Urothelium cell line (cell line): ENCODE measurements at regions not wholly inside any gene's neighbourhood (a gene's known extent, or its start where the extent isn't known, plus 50 kb on each side); places are given as distances from the start of the nearest gene placed in this dataset.

Experiments
- DNase-seq: peaks from one replicate; pipeline ENCODE4 v3.0.0; 2011; ENCODE audit warnings: low spot score, mixed read lengths
- FAIRE-seq: peaks from 2 replicates; lab custom pipeline; 2011; peaks lifted over from hg19 to GRCh38; lab: Jason Lieb, UNC

GRCh38 chr6:22041797-22042480, 254.9 kb downstream of the PRL start:
- FAIRE-seq: no peak
- DNase-seq: no peak

DNA sequence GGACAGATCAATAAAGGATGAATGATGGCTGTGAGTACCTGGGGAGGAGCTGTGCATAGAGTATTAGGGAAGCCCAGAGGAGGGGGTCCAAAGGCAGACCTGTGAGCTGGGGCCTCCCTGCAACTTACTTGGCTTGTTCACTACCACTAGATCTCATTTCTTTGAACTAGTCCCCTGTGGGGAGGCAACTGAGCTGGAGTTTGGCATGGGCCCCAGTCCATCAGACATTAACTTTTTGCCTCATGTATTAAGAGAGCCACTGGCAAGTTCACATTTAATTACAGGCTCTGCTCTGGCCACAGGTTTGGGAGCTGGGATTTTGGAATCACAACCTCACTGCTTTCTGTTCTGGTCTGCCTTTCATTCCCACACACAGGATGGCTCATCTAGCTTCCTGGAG, 254.1 kb downstream of the PRL start:
- FAIRE-seq (no peak), DNase-seq (no peak)

DNA sequence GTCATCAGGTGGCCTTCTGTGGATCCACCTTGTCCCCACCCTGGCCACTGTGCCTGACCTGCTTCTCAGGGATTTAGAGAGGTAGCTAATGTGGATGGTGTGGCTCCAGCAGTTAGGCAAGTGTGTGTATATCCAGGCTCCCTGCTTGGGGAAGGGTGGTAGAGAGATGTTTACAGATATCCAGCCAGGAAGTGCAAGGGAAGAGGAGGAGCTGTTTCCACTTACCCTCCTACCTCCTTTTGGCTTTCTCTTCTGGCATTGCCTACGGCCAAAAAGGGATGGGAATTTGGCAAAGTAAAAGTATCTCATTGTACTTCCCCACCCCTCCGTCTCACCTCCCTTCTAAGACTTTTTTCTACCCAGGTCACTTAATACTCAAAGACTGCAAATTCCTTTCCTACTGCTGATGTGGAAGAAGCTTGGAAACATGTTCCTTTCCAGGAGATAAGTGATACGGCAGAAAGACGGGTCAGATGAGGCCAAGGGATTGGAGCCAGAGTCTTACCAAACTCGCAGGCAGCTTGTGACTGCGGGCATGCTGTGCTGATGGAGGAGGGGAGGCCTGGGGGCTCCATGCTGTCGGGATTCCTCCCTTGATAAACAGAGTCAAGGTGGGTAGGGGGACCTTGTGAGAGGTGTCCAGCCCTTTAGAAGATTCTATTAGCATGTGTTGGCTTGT, 253.4 kb downstream of the PRL start:
- DNase-seq (no peak), FAIRE-seq (no peak)

DNA sequence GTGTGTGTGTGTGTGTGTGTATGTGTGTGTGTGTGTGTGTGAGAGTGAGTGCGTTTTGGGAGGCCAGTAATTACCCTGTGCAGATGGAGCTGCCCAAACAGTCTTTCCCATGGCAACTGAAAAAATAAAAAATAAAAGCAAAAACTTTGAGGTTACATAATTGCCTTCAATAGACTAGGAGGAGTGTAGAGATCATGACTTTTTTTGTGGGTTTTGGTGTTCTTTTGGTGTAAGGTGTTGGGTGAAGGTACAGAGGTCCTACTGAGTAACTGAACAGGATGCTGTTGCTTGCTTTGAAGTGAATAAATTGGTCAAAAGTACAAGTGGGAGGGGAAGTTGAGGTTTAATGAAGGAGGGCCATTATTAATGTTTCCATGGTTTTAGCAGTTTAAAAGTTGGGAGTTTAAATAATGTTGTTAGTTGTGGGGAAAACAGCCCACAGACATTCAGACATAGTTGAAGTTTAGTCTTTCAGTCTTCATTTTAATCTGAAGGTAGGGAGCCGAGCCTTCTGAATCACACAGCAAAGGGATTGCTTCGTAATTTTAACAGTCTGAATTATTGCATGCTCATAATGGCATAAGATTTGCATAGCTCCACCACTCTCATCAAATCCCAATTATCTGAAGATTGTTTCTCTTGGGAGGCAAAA, 251.4 kb downstream of the PRL start:
- no peak for DNase-seq
- FAIRE-seq: no peak

- no peak for DNase-seq
Measured at GRCh38 chr6:22049002-22049401, 247.8 kb downstream of the PRL start.

DNA sequence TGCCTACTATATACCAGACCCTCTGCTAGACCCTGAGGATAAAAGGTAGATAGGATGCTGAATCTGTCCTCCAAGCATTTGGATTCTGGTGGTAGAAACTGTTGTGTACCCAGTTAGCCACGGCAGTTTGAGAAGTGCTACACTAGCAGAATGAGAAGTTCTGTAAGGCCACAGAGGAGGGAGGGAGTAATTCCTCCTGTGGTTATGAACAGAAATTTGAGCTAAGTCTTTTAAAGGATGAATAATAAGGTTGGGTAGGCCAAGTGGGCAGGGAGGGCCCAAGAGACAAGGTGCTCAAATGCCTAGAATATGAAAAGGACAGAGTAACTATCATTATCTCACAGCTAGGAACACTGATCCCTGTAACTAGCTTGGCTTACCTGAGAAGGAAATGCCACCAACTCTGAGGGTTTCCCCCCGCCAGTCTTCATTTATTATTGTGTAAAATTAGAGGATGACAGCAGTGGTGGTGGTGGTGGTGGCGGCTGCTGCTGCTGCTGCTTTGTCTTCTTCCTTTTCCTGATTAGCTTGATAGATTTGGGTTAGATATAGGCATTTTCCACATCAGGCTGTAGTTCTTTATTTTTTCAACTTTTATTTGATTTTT, 243.3 kb downstream of the PRL start:
- DNase-seq (no peak), FAIRE-seq (no peak)

More at GRCh38 chr6:22049002-22049401, 247.8 kb downstream of the PRL start:
- FAIRE-seq: no peak

DNA sequence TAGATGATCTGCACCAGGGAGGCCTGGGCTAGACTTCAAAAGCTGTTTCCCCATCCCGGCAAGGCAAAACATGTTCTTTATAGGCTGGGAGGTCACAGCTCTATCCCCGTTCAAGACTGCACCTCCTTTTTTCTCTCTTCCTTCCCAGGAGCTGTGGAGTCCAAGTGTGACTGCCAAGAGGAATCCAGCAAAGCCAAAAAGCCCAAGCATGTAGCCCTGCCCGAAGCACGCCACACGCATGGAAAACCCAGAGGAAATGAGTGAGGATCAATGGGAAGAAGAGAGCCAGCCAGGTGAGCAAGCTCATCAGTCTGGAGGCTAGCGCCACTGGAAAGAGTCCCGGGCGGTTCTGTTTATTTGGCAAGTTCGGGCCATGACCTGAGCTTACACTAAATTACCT, 240.4 kb downstream of the PRL start:
- DNase-seq: no peak
- FAIRE-seq: no peak

GRCh38 chr6:22057962-22058361, 238.9 kb downstream of the PRL start:
- DNase-seq (no peak), FAIRE-seq (no peak)

- no peak for DNase-seq
- FAIRE-seq: no peak
Measured at GRCh38 chr6:22059126-22059525, 237.7 kb downstream of the PRL start.

DNA sequence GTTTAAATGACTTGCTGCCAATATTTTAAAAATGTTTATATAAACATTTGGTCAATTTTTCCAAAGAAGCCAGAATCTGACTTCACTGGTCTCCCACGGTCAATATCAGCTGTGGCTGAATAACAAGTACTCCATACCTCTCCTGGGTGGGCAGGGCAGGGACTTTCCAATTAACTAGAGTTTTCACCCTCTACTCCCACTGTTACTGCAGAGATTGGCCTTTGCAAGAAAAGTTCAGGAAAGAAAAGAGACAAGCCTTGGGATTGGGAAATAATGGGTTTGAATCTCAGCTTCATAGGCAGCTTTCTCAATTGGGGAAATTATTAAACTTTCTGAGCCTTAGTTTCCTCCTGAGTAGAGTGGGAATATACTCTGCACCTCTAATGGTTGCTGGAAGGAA, 236.9 kb downstream of the PRL start:
- FAIRE-seq: no peak

GRCh38 chr6:22062807-22063408, 233.9 kb downstream of the PRL start:
- no peak for FAIRE-seq

More for the DNA sequence above, 236.9 kb downstream of the PRL start:
- no peak for DNase-seq

DNA sequence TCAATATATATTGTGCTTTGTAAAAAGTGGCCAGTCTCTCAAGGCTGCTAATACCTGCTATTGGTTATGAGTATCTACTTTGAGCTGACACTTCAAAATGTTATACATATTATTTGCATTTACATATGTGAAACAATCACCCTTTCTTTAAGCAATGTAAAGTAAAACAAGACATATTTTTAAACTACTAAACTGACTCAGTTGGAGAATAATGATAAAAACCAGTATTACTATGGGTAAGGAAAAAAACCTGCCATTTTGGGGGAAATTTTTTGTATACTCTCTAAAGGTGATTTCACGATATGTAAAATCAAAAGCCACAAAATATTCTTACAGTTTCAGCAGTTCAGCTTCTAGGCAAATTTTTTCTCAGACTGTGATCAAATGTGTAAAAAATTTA, 232.3 kb downstream of the PRL start:
- no peak for FAIRE-seq

More at GRCh38 chr6:22062807-22063408, 233.9 kb downstream of the PRL start:
- no peak for DNase-seq

DNA sequence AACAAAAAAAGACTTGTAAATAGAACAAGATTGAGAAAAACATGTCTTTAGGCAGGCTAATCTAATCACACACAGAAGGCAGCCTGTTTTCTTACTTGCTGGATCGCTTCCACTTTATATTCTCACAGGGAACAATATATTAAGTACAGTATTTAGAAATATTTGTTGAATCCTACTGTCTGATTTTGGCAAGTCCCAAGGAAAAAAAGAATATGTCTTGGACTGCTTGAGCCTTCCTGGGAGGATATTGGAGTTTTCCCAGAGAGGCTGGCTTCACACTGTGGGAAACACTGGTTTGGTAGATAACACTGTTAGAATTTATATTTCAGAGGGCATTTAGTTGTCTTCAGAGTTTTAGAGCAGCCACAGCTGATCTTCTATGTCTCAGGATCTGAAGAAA, 229.7 kb downstream of the PRL start:
- FAIRE-seq (no peak), DNase-seq (no peak)

More for the DNA sequence above, 232.3 kb downstream of the PRL start:
- DNase-seq: no peak

- FAIRE-seq (no peak), DNase-seq (no peak)
Measured at GRCh38 chr6:22067671-22068070, 229.2 kb downstream of the PRL start.

GRCh38 chr6:22068561-22069305, 228.1 kb downstream of the PRL start:
- no peak for FAIRE-seq
- DNase-seq: no peak

DNA sequence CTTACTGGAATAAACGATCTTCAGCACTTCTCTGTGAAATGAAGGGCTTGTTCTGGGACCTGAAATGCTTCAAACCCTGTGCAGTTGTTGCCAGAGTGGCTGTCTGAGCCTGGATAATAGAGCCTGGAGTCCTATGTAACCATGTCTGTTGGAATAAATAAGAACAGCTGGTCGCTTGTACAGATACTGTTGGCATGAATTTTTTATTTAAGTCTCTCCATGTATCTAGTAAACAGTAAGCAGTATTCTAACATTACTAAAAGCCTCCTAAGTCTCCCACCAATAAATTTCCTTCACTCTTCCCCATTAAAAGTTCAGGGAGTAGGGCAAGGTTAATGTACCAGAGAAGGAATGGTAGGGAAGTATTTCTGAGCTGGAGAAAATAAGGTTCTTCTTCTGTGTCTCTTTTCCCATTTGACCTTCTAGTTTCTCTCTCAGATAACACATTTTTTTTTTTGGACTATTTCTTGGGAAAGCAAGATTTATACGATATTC, 227.5 kb downstream of the PRL start:
- FAIRE-seq (no peak), DNase-seq (no peak)

DNA sequence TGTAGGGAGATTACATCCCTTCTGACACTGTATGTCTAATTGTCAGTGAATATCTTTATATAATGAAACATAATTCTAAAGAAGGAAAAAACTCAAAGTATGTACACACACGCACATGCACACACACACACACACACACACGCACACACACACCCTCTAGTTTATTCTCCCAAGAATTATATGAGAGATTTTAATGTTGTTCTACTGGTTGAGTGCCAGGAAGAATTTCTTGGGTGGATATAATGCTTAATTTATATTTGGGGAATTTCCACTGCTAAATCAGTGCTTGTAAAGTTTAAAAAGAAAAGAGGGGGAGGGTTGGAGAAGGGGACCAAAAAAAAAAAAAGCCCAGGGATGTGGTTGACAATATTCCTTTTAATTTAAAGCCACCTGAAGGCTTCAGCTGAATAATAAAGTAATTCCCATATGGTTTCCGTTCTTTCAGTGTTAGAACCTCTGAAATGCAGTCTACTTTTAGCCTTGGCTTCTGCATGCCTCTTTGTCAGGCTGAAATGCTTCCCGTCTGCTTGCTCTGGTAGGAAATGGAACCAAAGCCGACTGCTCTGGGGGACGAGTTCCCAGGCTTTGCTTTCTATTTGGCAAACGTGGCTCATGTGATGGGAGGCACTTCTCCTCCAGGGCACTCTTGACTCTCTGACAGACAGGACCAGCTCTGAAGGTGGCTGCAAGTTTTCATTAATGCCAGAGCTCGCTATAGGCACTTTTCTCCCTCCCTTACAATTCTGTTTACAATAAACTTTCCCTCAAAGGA, 225.4 kb downstream of the PRL start:
- DNase-seq (peak; percentile 5), FAIRE-seq (no peak)

GRCh38 chr6:22072949-22073348, 223.9 kb downstream of the PRL start:
- FAIRE-seq: no peak

GRCh38 chr6:22073516-22074198, 223.2 kb downstream of the PRL start:
- no peak for FAIRE-seq
- no peak for DNase-seq

More at GRCh38 chr6:22072949-22073348, 223.9 kb downstream of the PRL start:
- no peak for DNase-seq
